ENCODE measurements at regions not wholly inside any gene's neighbourhood (a gene's known extent, or its start where the extent isn't known, plus 50 kb on each side); places are given as distances from the start of the nearest gene placed in this dataset.

DNA sequence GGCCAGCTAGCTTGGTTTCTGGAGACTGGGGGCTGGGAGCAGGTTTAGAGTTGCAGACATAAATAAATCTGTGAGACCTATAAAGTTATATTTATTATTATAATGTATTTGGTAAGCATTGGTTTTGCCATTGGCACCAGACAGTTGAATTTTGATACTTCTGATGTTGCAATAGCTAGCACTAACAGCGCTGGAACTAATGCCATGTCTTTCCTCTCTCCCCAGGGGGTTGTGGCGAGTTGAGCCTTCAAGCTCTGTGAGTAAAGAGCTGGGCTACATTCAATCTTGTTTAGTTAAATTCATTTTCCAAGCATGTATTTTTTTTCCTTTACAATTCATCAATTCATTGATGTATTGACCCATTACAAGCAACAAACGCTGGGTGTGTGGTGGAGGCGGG is 358.7 kb upstream of the NR3C2 start:
- DNase-seq (ENCODE audit: low read depth, low spot score) (no peak), FAIRE-seq (no peak)
- H3K9me1 ChIP-seq (ENCODE audit: control insufficient read depth, extremely low read depth, insufficient read depth, low read length): no peaks in the 10 kb centered on the region
- H3K27ac ChIP-seq (ENCODE audit: control insufficient read depth, insufficient read depth, low read length): no peak overlapping the region
- no peaks in the 10 kb centered on the region for H3K4me1 ChIP-seq (ENCODE audit: control insufficient read depth, extremely low read depth, insufficient read depth, low read length)
- no peaks in the 10 kb centered on the region for H3K79me2 ChIP-seq (ENCODE audit: control insufficient read depth, insufficient read depth, low read length)
- H4K20me1 ChIP-seq (ENCODE audit: control insufficient read depth, extremely low read depth, insufficient read depth, low read length): no peaks in the 10 kb centered on the region
- no peak overlapping the region for H3K9ac ChIP-seq (ENCODE audit: control insufficient read depth, extremely low read depth, insufficient read depth, low read length)
- no peaks in the 10 kb centered on the region for H3K27me3 ChIP-seq (ENCODE audit: control insufficient read depth, extremely low read depth, insufficient read depth, low read length)
- no peaks in the 10 kb centered on the region for H3K36me3 ChIP-seq (ENCODE audit: control insufficient read depth in 2 of 2, extremely low read depth in 1 of 2, insufficient read depth in 2 of 2, low read length in 2 of 2)
- H3K4me3 ChIP-seq (ENCODE audit: control insufficient read depth in 2 of 3, extremely low read depth in 1 of 3, insufficient read depth in 2 of 3, low read depth in 1 of 3, low read length in 3 of 3): no peak overlapping the region
- H3K4me2 ChIP-seq (ENCODE audit: control insufficient read depth, extremely low read depth, insufficient read depth, low read depth, low read length): no peak overlapping the region
- TF ChIP-seq, protein P1, sequence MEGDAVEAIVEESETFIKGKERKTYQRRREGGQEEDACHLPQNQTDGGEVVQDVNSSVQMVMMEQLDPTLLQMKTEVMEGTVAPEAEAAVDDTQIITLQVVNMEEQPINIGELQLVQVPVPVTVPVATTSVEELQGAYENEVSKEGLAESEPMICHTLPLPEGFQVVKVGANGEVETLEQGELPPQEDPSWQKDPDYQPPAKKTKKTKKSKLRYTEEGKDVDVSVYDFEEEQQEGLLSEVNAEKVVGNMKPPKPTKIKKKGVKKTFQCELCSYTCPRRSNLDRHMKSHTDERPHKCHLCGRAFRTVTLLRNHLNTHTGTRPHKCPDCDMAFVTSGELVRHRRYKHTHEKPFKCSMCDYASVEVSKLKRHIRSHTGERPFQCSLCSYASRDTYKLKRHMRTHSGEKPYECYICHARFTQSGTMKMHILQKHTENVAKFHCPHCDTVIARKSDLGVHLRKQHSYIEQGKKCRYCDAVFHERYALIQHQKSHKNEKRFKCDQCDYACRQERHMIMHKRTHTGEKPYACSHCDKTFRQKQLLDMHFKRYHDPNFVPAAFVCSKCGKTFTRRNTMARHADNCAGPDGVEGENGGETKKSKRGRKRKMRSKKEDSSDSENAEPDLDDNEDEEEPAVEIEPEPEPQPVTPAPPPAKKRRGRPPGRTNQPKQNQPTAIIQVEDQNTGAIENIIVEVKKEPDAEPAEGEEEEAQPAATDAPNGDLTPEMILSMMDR (optimal IDR thresholded peaks at IDR 0.05 in 1 of 3, IDR thresholded peaks at IDR 0.05 in 1 of 3, conservative IDR thresholded peaks at IDR 0.05 in 1 of 3; ENCODE audit: extremely low read depth in 1 of 3, insufficient read depth in 2 of 3, low read length in 3 of 3): no peak
- no peak for TF ChIP-seq EZH2 (IDR thresholded peaks at IDR 0.05; ENCODE audit: low read length)
- no peak overlapping the region for H2AFZ ChIP-seq (ENCODE audit: control insufficient read depth, low read length)
- H3K9me3 ChIP-seq (ENCODE audit: control insufficient read depth, low read depth, low read length): no peaks in the 10 kb centered on the region
- dilution Hi-C loops (cut with MboI; ENCODE audit: extremely low pct_ligation_motif_present, low sequenced_read_pairs): no loop called here

DNA sequence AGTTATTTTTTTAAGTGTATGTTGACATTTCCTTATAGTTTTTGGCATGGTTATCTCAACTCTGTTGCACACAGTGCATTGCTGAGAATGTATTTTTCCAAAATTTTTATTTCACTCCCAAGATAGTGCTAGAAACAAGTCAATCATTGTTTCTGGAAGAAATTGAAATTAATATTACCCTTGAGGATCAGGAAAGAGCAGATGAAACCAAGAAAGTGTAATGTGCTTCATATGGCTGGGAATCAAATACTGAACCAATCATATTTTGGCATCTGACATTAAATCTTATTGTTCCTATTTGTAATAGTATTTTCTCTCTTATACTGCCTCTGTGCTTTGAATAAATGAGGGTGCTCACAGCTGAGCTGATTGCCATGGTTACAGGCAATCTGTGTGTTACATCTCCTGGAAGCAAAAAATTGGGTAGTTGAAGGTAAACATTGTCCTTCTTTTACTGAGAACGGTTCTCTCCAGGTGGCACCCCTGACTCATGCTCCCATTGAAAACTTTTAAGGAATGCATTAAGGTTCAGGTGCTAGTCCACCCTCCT is 358.2 kb upstream of the NR3C2 start:
- Histone ChIP-seq H3K27ac (ENCODE audit: control insufficient read depth, insufficient read depth, low read length) (no peak overlapping the region), H3K4me2 (ENCODE audit: control insufficient read depth, extremely low read depth, insufficient read depth, low read depth, low read length) (no peak overlapping the region), H4K20me1 (ENCODE audit: control insufficient read depth, extremely low read depth, insufficient read depth, low read length) (no peaks in the 10 kb centered on the region), H3K27me3 (ENCODE audit: control insufficient read depth, extremely low read depth, insufficient read depth, low read length) (no peaks in the 10 kb centered on the region), H3K9ac (ENCODE audit: control insufficient read depth, extremely low read depth, insufficient read depth, low read length) (no peak overlapping the region), H3K79me2 (ENCODE audit: control insufficient read depth, insufficient read depth, low read length) (no peaks in the 10 kb centered on the region), H3K9me3 (ENCODE audit: control insufficient read depth, low read depth, low read length) (no peaks in the 10 kb centered on the region), H2AFZ (ENCODE audit: control insufficient read depth, low read length) (no peak overlapping the region), H3K4me3 (ENCODE audit: control insufficient read depth in 2 of 3, extremely low read depth in 1 of 3, insufficient read depth in 2 of 3, low read depth in 1 of 3, low read length in 3 of 3) (no peak overlapping the region), H3K4me1 (ENCODE audit: control insufficient read depth, extremely low read depth, insufficient read depth, low read length) (peaks cover 4% of the 10 kb centered on the region), H3K36me3 (ENCODE audit: control insufficient read depth in 2 of 2, extremely low read depth in 1 of 2, insufficient read depth in 2 of 2, low read length in 2 of 2) (no peaks in the 10 kb centered on the region), H3K9me1 (ENCODE audit: control insufficient read depth, extremely low read depth, insufficient read depth, low read length) (no peaks in the 10 kb centered on the region)
- no peak for DNase-seq (ENCODE audit: low read depth, low spot score)
- no peak for TF ChIP-seq EZH2 (IDR thresholded peaks at IDR 0.05; ENCODE audit: low read length)
- TF ChIP-seq, protein P1 (optimal IDR thresholded peaks at IDR 0.05 in 1 of 3, IDR thresholded peaks at IDR 0.05 in 1 of 3, conservative IDR thresholded peaks at IDR 0.05 in 1 of 3; ENCODE audit: extremely low read depth in 1 of 3, insufficient read depth in 2 of 3, low read length in 3 of 3): no peak
- FAIRE-seq: no peak
- dilution Hi-C loops (cut with MboI; ENCODE audit: extremely low pct_ligation_motif_present, low sequenced_read_pairs): no loop called here
